Fibroblast of skin of right biceps (primary cell): ENCODE measurements at regions not wholly inside any gene's neighbourhood (a gene's known extent, or its start where the extent isn't known, plus 50 kb on each side); places are given as distances from the start of the nearest gene placed in this dataset.
A peak's percentile ranks its signal among the peaks of the same experiment; 100 is the strongest.
"Not testable (repeated sequence)": the region's sequence is repeated elsewhere in the genome, so short reads cannot be mapped to it uniquely, and the experiment has no call there.

Experiments
- DNase-seq: peaks from one replicate; pipeline ENCODE4 v3.0.0-alpha.2; 2013

DNA sequence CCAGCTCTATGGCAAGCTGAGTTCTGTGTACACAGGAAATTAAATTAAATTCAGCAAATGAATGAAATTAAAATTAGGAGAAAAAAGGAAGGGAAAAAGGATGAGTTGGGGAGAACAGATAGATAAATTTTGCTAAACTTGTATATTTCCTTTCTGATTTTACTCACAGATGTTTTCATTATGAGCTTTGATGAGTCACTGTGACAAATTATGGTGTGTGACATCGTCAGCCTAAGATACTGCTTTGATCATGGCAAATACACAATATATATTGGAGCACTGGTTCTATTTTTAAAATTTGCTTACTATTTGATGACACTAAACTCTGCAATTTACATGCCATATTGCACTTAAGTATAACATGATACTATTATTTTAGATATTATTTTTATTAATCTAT is 464.6 kb upstream of the SPHKAP start:
- DNase-seq: peak; percentile 49

DNA sequence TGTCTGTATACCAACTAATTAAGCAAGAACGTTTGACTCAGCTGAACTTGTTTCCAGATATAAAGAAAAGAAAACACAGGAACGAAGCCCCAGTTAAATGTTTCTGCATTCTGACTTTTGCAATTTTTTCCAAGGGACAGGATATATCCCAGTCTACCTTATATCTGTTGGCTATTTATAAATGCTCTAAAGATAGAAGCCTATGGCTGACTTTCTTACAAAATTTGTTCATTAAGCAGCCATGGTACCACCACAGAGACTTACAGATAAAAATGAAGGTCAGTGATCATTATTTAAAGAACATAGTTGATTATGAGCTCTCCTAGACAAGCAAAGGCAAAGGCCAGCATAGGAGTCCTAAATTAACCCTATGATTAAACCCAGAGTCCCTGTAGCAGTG is 462.7 kb upstream of the SPHKAP start:
- DNase-seq: no peak

- no peak for DNase-seq
These were observed 461.4 kb upstream of the SPHKAP start for GRCh38 chr2:228642861-228643260.

GRCh38 chr2:228630786-228631185 is 449.3 kb upstream of the SPHKAP start:
- DNase-seq: no peak

GRCh38 chr2:228629251-228629650 is 447.8 kb upstream of the SPHKAP start:
- DNase-seq: no peak

GRCh38 chr2:228628682-228629081 is 447.2 kb upstream of the SPHKAP start:
- DNase-seq: peak; percentile 7

GRCh38 chr2:228627510-228627909 is 446.0 kb upstream of the SPHKAP start:
- DNase-seq: no peak

GRCh38 chr2:228625481-228625880 is 444.0 kb upstream of the SPHKAP start:
- DNase-seq: no peak

GRCh38 chr2:228624733-228625132 is 443.2 kb upstream of the SPHKAP start:
- DNase-seq: no peak

- peak; percentile 51 for DNase-seq
These were observed 434.0 kb upstream of the SPHKAP start for GRCh38 chr2:228615496-228615895.

GRCh38 chr2:228614741-228615140 is 433.3 kb upstream of the SPHKAP start:
- no peak for DNase-seq

DNA sequence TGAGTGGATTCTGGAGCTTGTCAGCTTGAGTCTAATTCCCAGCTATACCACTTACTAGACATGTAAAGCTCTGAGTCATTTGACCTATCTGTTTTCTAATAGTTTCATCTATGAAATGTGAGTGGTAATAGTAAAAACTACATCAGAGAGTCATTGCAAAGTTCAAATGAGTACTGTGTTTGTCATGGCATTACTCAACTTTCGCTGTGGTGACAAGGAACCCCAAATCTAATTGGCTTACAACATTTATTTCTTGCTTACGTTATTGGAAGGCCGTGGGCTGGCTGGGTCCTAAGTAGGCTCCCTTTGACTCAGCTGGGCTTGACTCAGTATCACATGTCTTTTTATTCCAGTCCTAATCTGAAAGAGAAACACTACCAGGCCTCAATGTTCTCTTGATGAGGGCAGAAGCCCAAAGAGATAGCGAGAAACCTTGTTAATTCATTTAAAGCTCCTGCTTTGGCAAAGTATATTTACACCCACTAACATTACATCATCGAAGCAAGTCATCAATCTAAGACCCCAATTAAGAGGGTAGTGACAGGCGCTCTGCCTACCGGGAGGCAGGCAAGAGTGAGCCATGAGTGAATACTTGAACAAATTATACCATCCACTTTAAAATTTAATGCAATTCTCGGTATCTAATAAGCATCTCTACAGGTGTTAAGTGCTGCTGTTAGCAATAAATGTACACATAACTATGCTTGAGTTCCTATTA is 431.8 kb upstream of the SPHKAP start:
- peak; percentile 95 for DNase-seq

GRCh38 chr2:228611171-228611570 is 429.7 kb upstream of the SPHKAP start:
- no peak for DNase-seq

- peak; percentile 81 for DNase-seq
These were observed 420.8 kb upstream of the SPHKAP start for GRCh38 chr2:228602288-228602687.

DNA sequence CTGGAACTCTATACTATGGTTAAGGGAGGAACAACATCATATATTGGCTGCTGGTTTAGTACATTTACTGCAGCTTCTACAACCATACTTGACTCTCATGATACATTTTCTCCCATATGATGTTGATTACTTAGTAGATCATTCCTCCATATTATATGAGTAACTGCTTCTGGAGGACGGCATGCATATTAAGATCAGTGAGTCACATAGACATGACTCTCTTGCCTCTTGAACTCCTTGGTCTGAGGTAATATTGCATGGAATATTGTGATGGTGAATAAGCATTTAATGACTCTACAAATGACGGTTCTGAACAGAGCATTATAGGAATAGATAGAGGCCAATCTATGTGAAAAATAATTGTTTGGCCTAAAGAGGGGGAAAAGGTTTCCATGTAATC is 418.8 kb upstream of the SPHKAP start:
- DNase-seq: peak; percentile 96

DNA sequence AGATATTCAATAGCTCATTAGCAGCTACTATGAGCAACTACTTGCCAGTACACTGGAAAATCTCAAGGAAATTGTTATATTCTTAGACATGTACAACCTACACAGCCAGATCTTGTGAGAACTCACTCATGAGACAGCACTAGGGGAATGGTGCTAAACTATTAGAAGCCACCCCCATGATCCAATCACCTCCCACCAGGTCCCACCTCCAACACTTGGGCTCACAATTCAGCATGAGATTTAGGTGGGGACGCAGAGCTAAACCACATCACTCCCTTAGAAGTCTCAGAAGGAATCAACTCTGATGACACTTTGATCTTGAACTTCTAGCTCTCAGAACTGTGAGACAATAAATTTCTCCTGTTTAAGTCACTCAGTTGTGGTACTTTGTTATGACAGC is 418.3 kb upstream of the SPHKAP start:
- no peak for DNase-seq

- DNase-seq: no peak
These were observed 417.8 kb upstream of the SPHKAP start for GRCh38 chr2:228599297-228599696.

GRCh38 chr2:228597032-228597431 is 415.5 kb upstream of the SPHKAP start:
- no peak for DNase-seq

DNA sequence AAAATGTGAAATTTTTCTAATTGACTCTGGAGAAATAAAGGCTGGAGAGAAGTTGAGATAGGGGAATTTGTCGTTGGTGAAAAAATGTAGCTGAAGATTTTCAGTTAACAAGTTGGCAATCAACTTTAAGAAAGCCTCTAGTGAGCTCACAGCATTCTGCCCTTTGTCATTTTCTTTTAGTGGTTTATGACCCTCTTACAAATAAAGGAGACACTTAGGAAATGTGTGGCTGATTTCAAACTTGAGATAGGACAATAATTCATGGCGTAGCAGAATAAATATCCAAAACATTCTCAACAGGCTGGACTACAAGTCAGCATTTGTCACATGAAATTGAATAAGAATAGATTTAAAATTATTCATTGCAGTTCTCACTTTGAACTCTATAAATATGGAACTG is 412.5 kb upstream of the SPHKAP start:
- DNase-seq: no peak

- DNase-seq: no peak
These were observed 411.4 kb upstream of the SPHKAP start for GRCh38 chr2:228592925-228593324.

- DNase-seq: no peak
These were observed 409.2 kb upstream of the SPHKAP start for GRCh38 chr2:228590681-228591080.

DNA sequence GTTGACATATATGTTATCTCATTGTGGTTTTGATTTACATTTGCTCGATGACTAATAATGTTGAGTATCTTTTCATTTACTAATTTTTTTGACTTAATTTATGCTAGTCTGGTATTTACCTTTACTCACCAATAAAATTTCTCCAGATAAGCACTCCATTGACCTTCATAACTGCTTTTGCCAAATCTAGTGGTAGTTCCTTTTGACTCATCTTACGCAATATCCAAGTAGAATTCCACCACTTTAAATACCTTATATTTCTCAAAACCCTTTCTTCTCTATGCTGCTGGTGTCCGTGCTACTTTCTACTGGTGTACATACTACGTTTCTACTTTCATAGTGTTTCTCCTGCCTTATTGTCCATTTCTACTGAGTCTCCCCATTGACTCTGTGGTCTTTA is 407.6 kb upstream of the SPHKAP start:
- DNase-seq: no peak

DNA sequence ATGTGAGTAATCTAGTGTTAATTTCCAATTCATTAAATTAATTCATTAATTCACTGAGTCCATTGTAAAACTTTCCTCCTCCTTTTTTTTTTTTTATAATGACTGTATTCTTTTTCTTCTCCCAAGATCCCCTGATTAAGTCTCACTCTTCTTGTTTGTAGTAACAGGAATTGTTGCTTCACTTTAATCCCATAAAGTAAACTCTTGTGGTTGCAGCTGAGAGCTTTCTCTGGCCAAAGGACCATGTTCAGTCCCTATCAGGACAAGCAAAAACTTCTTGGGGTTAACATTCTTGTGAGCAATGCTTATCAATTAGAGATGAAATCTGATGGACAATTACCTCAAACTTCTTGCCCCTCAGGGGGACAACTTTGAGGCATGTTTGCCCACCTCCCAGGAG is 400.2 kb upstream of the SPHKAP start:
- no peak for DNase-seq

DNA sequence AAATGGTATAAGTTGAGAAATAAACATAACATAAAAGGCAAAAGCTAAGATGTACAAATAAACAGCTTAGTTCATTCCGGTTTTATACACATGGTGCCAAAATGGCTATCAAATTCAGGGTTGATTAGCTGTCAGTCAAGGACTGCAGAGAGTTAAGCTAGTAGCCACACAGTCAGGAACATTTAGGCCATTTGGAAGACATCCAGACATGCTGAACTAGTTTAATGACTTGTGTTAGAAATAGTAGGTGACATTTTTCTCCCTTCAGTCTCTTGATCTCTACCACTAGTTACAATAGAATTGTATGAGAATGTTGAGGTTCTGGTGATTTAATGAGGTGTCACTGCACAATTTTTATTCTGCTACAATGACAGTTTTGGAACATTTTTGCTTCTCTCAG is 394.4 kb upstream of the SPHKAP start:
- DNase-seq: no peak

DNA sequence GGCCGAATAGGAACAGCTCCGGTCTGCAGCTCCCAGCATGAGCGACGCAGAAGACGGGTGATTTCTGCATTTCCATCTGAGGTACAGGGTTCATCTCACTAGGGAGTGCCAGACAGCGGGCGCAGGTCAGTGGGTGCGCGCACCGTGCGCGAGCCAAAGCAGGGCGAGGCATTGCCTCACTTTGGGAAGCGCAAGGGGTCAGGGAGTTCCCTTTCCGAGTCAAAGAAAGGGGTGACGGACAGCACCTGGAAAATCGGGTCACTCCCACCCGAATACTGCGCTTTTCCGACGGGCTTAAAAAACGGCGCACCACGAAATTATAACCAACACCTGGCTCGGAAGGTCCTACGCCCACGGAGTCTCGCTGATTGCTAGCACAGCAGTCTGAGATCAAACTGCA is 386.8 kb upstream of the SPHKAP start:
- not testable (repeated sequence) for DNase-seq
